IgD-negative memory B cell (primary cell): ENCODE measurements at regions not wholly inside any gene's neighbourhood (a gene's known extent, or its start where the extent isn't known, plus 50 kb on each side); places are given as distances from the start of the nearest gene placed in this dataset.

Experiments
- H3K27ac Mint-ChIP-seq, 3 donors: one replicate each; pipeline ENCODE4 v1.8.0; 2020 to 2022; ENCODE audit warnings: mild to moderate bottlenecking in 3 of 3, mixed read lengths in 3 of 3, moderate library complexity in 1 of 3
- H3K27me3 Mint-ChIP-seq: one replicate; pipeline ENCODE4 v1.8.0; 2021; ENCODE audit warnings: mixed read lengths
- H3K36me3 Mint-ChIP-seq: one replicate; pipeline ENCODE4 v1.8.0; 2020; ENCODE audit warnings: mild to moderate bottlenecking, mixed read lengths
- H3K4me1 Mint-ChIP-seq, 3 donors: one replicate each; pipeline ENCODE4 v1.8.0; 2020 to 2022; ENCODE audit warnings: mixed read lengths in 3 of 3, mild to moderate bottlenecking in 1 of 3
- H3K4me3 Mint-ChIP-seq, 4 donors: one replicate each; pipeline ENCODE4 v1.8.0; 2020 to 2022; ENCODE audit warnings: mild to moderate bottlenecking in 4 of 4, mixed read lengths in 4 of 4, moderate library complexity in 3 of 4
- H3K9me3 Mint-ChIP-seq, 3 donors: one replicate each; pipeline ENCODE4 v1.8.0; 2020 to 2021; ENCODE audit warnings: mixed read lengths in 3 of 3, mild to moderate bottlenecking in 1 of 3

GRCh38 chr5:4221048-4221447 is 625.4 kb downstream of the IRX1 start:
- Mint-ChIP-seq H3K4me3 (no peak overlapping the region), H3K27me3 (no peaks in the 10 kb centered on the region), H3K9me3 (peaks cover 2 to 9% (median 5%) of the 10 kb centered on the region in 3 donors), H3K36me3 (no peaks in the 10 kb centered on the region), H3K4me1 (no peaks in the 10 kb centered on the region), H3K27ac (no peak overlapping the region)

GRCh38 chr5:4222147-4222546 is 626.5 kb downstream of the IRX1 start:
- Mint-ChIP-seq H3K9me3 (peaks cover 0 to 9% (median 5%) of the 10 kb centered on the region in 3 donors), H3K36me3 (no peaks in the 10 kb centered on the region), H3K27me3 (no peaks in the 10 kb centered on the region), H3K4me3 (no peak overlapping the region), H3K27ac (no peak overlapping the region), H3K4me1 (no peaks in the 10 kb centered on the region)

GRCh38 chr5:4222821-4223220 is 627.2 kb downstream of the IRX1 start:
- no peaks in the 10 kb centered on the region for H3K4me1 Mint-ChIP-seq
- peaks cover 0 to 9% (median 5%) of the 10 kb centered on the region in 3 donors for H3K9me3 Mint-ChIP-seq
- H3K36me3 Mint-ChIP-seq, result no peaks in the 10 kb centered on the region
- H3K27me3 Mint-ChIP-seq, result no peaks in the 10 kb centered on the region
- H3K27ac Mint-ChIP-seq, result no peak overlapping the region
- H3K4me3 Mint-ChIP-seq, result peak overlapping the region in 1 of 4 donors; percentile 17

- Mint-ChIP-seq H3K4me3 (no peak overlapping the region), H3K27ac (no peak overlapping the region), H3K36me3 (no peaks in the 10 kb centered on the region), H3K27me3 (no peaks in the 10 kb centered on the region), H3K4me1 (no peaks in the 10 kb centered on the region), H3K9me3 (peaks cover 0 to 9% (median 8%) of the 10 kb centered on the region in 3 donors)
These were observed 630.1 kb downstream of the IRX1 start for GRCh38 chr5:4225741-4226140.

- no peak overlapping the region for H3K4me3 Mint-ChIP-seq
- no peaks in the 10 kb centered on the region for H3K36me3 Mint-ChIP-seq
- no peak overlapping the region for H3K27ac Mint-ChIP-seq
- peaks cover 0 to 5% (median 3%) of the 10 kb centered on the region in 3 donors for H3K9me3 Mint-ChIP-seq
- H3K27me3 Mint-ChIP-seq, result no peaks in the 10 kb centered on the region
- H3K4me1 Mint-ChIP-seq, result no peaks in the 10 kb centered on the region
These were observed 630.9 kb downstream of the IRX1 start for GRCh38 chr5:4226565-4226964.

GRCh38 chr5:4228708-4229107 is 633.1 kb downstream of the IRX1 start:
- peak overlapping the region in 1 of 3 donors; percentile 9 for H3K27ac Mint-ChIP-seq
- no peak overlapping the region for H3K4me3 Mint-ChIP-seq
- peaks cover 0 to 4% (median 3%) of the 10 kb centered on the region in 3 donors for H3K9me3 Mint-ChIP-seq
- H3K4me1 Mint-ChIP-seq, result no peaks in the 10 kb centered on the region
- H3K36me3 Mint-ChIP-seq, result no peaks in the 10 kb centered on the region
- no peaks in the 10 kb centered on the region for H3K27me3 Mint-ChIP-seq

- H3K4me3 Mint-ChIP-seq, result no peak overlapping the region
- H3K27ac Mint-ChIP-seq, result no peak overlapping the region
- no peaks in the 10 kb centered on the region for H3K27me3 Mint-ChIP-seq
- no peaks in the 10 kb centered on the region for H3K4me1 Mint-ChIP-seq
- no peaks in the 10 kb centered on the region for H3K36me3 Mint-ChIP-seq
- H3K9me3 Mint-ChIP-seq, result peaks cover 0 to 9% (median 4%) of the 10 kb centered on the region in 3 donors
These were observed 634.0 kb downstream of the IRX1 start for GRCh38 chr5:4229414-4230292.

- H3K27me3 Mint-ChIP-seq, result no peaks in the 10 kb centered on the region
- H3K4me3 Mint-ChIP-seq, result no peak overlapping the region
- H3K4me1 Mint-ChIP-seq, result no peaks in the 10 kb centered on the region
- H3K27ac Mint-ChIP-seq, result no peak overlapping the region
- H3K36me3 Mint-ChIP-seq, result no peaks in the 10 kb centered on the region
- H3K9me3 Mint-ChIP-seq, result peaks cover 0 to 14% (median 4%) of the 10 kb centered on the region in 3 donors
These were observed 634.8 kb downstream of the IRX1 start for GRCh38 chr5:4230471-4230785.

- Mint-ChIP-seq H3K4me1 (no peaks in the 10 kb centered on the region), H3K9me3 (peaks cover 0 to 11% (median 4%) of the 10 kb centered on the region in 3 donors), H3K27me3 (no peaks in the 10 kb centered on the region), H3K36me3 (no peaks in the 10 kb centered on the region), H3K4me3 (no peak overlapping the region), H3K27ac (no peak overlapping the region)
These were observed 635.4 kb downstream of the IRX1 start for GRCh38 chr5:4230786-4231641.

GRCh38 chr5:4232084-4232483 is 636.5 kb downstream of the IRX1 start:
- Mint-ChIP-seq H3K27me3 (no peaks in the 10 kb centered on the region), H3K4me1 (no peaks in the 10 kb centered on the region), H3K9me3 (peaks cover 0 to 11% (median 6%) of the 10 kb centered on the region in 3 donors), H3K27ac (no peak overlapping the region), H3K4me3 (no peak overlapping the region), H3K36me3 (no peaks in the 10 kb centered on the region)

GRCh38 chr5:4233671-4234070 is 638.0 kb downstream of the IRX1 start:
- Mint-ChIP-seq H3K4me1 (no peaks in the 10 kb centered on the region), H3K27me3 (no peaks in the 10 kb centered on the region), H3K27ac (no peak overlapping the region)

GRCh38 chr5:4243479-4244264 is 648.0 kb downstream of the IRX1 start:
- Mint-ChIP-seq H3K27me3 (no peaks in the 10 kb centered on the region), H3K4me3 (no peak overlapping the region), H3K36me3 (peaks cover 2% of the 10 kb centered on the region), H3K27ac (no peak overlapping the region), H3K4me1 (no peaks in the 10 kb centered on the region), H3K9me3 (peaks cover 2 to 5% (median 4%) of the 10 kb centered on the region in 3 donors)

More at GRCh38 chr5:4233671-4234070, 638.0 kb downstream of the IRX1 start:
- Mint-ChIP-seq H3K36me3 (no peaks in the 10 kb centered on the region), H3K9me3 (peaks cover 0 to 11% (median 4%) of the 10 kb centered on the region in 3 donors), H3K4me3 (no peak overlapping the region)

GRCh38 chr5:4244306-4244705 is 648.7 kb downstream of the IRX1 start:
- Mint-ChIP-seq H3K4me3 (no peak overlapping the region), H3K4me1 (no peaks in the 10 kb centered on the region), H3K27me3 (no peaks in the 10 kb centered on the region), H3K27ac (no peak overlapping the region), H3K36me3 (peaks cover 2% of the 10 kb centered on the region), H3K9me3 (peaks cover 2 to 4% (median 2%) of the 10 kb centered on the region in 3 donors)

GRCh38 chr5:4245076-4245475 is 649.4 kb downstream of the IRX1 start:
- peaks cover 2% of the 10 kb centered on the region for H3K36me3 Mint-ChIP-seq
- peaks cover 2 to 4% (median 2%) of the 10 kb centered on the region in 3 donors for H3K9me3 Mint-ChIP-seq
- H3K4me1 Mint-ChIP-seq, result no peaks in the 10 kb centered on the region
- H3K27ac Mint-ChIP-seq, result no peak overlapping the region
- H3K27me3 Mint-ChIP-seq, result no peaks in the 10 kb centered on the region
- H3K4me3 Mint-ChIP-seq, result no peak overlapping the region

GRCh38 chr5:4245511-4245910 is 649.9 kb downstream of the IRX1 start:
- Mint-ChIP-seq H3K9me3 (peaks cover 2 to 4% (median 2%) of the 10 kb centered on the region in 3 donors), H3K4me1 (no peaks in the 10 kb centered on the region), H3K4me3 (no peak overlapping the region), H3K27me3 (no peaks in the 10 kb centered on the region), H3K36me3 (peaks cover 2% of the 10 kb centered on the region), H3K27ac (no peak overlapping the region)
